ENCODE measurements at regions not wholly inside any gene's neighbourhood (a gene's known extent, or its start where the extent isn't known, plus 50 kb on each side); places are given as distances from the start of the nearest gene placed in this dataset.

GRCh38 chr5:33043343-33043997 lies 332.3 kb downstream of the NPR3 start:
- no peak for TF ChIP-seq REST (IDR thresholded peaks at IDR 0.05)
- no peak for TF ChIP-seq CTCF (IDR thresholded peaks at IDR 0.05; ENCODE audit: low read depth, low read length, missing input control)
- no peak for TF ChIP-seq MAX (IDR thresholded peaks at IDR 0.05)
- TF ChIP-seq HNF4A (conservative IDR thresholded peaks at IDR 0.05): no peak
- TF ChIP-seq GABPA (IDR thresholded peaks at IDR 0.05 in 1 of 2, conservative IDR thresholded peaks at IDR 0.05 in 1 of 2): no peak
- TF ChIP-seq SP1 (IDR thresholded peaks at IDR 0.05): no peak
